Peyer's patch (tissue), 4 donors: ENCODE measurements at regions not wholly inside any gene's neighbourhood (a gene's known extent, or its start where the extent isn't known, plus 50 kb on each side); places are given as distances from the start of the nearest gene placed in this dataset.

Experiments used
- POLR2A ChIP-seq, 2 donors: fragments of 450-650 bp; IDR thresholded peaks; one replicate each; pipeline ENCODE4 v1.5.1; 2017; ENCODE audit warnings: antibody characterized with exemption in 2 of 2, mild to moderate bottlenecking in 2 of 2, moderate library complexity in 2 of 2
- TF ChIP-seq, protein P1 (sequence below), 6 experiments: fragments of 450-650 bp in 4 of 6; fragments of 200-600 bp in 2 of 6; sonication (generic) in 1 of 6; IDR thresholded peaks; one replicate each; pipeline ENCODE4 v1.5.1; 2017 to 2019; ENCODE audit warnings: antibody characterized with exemption in 6 of 6, mild to moderate bottlenecking in 3 of 6, moderate library complexity in 1 of 6

DNA sequence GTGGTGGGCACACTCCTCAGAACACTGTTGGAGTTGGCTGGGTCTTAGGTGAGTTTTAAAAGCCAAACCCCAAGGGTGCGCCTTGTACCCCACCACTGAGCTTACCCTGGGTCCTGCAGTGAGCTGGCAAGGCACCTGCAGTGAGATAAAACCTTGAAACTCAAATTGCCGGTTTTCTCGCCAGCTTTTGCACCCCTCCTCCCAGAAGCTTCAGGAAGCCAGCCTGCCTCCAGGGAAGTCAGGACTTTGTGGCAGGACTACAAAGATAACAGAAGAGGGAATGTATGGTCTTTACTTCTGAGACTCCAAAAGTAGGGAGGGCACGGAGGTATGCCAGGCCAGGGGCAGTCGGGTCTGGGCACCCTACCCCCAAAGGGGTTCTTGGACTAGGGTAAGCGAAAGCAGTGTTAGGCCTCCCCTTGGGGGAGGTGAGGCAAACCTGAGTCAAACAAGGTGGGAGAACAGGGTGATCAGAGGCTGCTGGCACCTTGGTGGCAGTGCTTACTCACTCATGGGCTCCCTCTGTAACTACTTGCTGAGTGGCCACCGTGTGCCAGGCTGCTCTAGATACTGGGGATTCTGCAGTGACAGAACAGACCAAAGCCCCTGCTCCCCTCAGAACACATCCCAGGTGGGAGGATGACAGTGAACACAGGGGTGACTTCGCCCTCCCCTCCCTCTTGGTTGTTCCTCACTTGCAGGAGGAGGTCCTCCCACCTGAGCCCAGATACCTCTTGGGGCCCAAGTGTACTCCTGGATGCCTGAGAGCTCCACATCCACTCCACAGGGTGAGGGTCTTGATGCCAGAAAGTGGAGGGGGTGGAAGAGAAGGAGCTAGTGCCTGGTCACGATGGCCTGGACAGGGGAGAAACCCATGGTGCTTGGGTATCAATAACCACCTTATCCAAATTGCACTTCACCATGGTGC, 69.3 kb upstream of the RGPD5 start:
- TF ChIP-seq, protein P1, sequence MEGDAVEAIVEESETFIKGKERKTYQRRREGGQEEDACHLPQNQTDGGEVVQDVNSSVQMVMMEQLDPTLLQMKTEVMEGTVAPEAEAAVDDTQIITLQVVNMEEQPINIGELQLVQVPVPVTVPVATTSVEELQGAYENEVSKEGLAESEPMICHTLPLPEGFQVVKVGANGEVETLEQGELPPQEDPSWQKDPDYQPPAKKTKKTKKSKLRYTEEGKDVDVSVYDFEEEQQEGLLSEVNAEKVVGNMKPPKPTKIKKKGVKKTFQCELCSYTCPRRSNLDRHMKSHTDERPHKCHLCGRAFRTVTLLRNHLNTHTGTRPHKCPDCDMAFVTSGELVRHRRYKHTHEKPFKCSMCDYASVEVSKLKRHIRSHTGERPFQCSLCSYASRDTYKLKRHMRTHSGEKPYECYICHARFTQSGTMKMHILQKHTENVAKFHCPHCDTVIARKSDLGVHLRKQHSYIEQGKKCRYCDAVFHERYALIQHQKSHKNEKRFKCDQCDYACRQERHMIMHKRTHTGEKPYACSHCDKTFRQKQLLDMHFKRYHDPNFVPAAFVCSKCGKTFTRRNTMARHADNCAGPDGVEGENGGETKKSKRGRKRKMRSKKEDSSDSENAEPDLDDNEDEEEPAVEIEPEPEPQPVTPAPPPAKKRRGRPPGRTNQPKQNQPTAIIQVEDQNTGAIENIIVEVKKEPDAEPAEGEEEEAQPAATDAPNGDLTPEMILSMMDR (IDR thresholded peaks at IDR 0.05): no peak
- TF ChIP-seq POLR2A (IDR thresholded peaks at IDR 0.05): no peak
